Stimulated activated CD4-positive, alpha-beta T cell treated with anti-CD3 and anti-CD28 coated beads, Interleukin-12 subunit alpha, Interleukin-12 subunit beta, amount 100 ng/mL, for 24 hours (primary cell): ENCODE measurements at regions not wholly inside any gene's neighbourhood (a gene's known extent, or its start where the extent isn't known, plus 50 kb on each side); places are given as distances from the start of the nearest gene placed in this dataset.

ENCODE experiments used
- DNase-seq, 2 experiments: peaks; one replicate each; pipeline ENCODE4 v3.0.0-alpha.2; 2020; ENCODE audit warnings: low read depth in 2 of 2

DNA sequence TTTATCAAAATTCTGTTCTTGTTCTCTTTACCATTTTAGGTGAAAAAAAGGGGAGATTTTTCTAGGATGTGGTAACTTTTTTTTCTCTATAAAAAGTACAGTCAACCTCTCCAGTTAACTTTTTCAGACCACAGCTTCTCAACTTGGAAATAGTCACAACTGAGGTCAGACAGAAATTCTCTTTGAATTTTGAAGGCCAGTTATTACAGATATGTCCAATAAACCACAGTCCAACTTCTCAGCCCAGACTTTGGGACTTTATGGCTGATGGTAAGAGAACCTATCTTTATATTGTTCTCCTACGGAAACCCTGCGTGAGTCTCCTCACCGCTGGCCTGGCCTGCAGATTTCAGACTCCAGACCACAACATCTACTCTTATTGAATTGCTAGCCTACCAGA lies 176.7 kb downstream of the DACT1 start:
- no peak for DNase-seq

DNA sequence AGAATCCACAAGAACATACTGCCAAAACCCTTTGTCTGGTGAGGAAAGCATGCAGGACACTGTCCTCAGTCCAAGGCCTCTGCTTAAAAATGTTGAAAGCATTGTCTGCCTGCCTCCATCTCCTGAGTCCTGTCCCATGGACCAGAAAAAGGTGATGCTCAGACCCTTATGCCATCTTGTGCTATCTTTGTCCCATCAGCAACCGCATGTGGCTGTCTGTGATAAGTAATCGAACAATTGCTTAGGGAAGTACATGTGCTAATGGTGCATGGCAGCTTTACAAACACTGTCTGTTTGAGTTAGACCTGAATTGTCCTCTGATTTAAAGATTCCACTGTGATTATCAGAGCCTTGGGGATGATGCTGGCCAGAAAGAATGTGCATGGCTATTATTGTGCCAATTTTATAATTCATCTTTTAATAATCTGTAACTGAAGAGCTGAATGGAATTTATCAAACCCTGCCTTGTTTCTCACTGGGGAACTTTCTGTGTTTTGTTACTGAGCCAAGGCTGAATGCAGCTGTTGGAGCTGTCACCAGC lies 177.5 kb downstream of the DACT1 start:
- no peak for DNase-seq

DNA sequence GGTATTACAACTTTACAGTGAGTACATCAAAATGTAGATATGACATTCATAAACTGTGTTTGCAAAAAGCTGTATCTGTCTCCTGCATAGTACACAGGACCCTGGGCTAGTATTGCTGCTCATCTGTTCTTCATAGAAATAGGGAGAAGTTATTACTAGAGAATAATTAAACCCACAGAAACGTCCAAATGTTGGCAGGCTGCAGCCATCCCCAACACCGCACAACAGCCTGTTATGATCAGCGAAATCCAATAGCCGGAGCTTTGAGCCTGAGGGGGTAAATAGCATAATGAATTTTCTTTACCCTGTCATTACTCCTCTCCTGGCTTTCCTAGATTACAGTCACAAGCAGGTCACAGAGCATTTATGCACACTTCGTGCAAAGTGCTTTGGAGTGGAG lies 178.0 kb downstream of the DACT1 start:
- DNase-seq: no peak

DNA sequence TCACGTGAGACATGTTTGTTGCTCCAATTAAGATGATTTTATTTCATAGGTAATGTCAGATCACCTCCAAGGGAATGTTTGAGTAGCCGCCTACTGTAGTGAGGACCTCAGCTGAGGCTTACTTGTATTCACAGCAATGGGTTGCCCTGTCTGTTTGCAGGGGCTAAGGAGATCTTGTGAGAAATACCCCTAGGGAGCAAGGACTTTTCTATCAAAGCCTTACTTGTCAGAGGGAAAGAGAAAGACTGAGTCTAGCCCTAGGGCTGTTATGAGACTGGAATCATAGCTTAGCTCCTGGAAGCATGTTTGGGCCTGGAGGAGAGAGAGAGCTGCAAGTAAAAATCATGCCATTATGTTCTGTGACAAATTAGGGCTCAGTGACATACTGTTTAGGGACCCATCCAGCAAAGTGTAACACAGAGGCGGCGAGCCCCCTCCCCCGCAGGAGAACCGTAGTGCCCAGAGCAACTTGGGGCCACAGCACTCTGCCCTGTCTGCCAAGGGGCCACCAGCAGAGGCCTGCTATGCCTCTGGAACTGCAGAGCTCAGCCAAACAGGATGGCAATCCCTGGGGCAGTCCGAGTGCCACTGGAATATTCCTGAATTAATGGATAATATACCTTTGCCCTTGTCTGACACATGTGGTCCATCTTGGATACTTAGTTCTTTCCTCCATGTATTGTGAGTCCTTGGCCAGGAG lies 178.8 kb downstream of the DACT1 start:
- no peak for DNase-seq

DNA sequence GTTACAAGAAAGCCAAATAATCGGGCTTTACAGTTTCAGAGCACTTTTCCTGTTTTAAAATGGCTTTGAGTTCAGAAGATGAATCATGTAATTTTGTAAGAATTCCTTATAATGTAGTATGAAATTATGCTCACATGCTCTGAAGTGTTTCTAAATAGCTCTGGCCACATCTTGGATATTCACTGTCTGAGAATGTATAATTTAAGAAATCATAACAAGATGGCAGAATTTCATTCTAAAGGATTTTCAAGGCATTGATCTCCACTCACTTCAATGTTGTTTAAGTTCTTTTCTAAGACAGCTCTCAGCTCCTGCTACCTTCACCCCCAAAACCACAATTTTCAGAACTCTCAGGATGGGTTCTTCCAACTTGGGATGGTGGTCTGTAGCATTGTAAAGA lies 180.1 kb downstream of the DACT1 start:
- no peak for DNase-seq

DNA sequence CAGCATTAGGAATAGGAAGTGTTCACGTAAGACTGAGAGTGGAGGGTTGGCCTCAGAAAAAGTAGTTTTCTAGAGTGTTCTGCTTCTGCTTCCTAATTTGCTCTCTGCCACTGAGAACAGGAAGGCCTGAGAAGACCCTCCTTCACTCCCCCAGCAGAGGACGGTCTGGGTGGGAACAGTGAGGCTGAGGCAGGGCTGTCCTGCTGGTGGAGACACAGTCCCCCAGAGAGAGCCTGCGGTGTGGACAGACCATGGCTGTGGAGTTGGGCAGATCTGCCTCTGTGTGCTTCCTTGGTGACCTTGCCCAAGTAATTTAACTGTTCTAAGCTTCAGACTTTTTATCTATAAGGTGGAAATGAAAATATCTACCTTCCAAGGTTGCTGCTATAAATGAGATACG lies 182.3 kb downstream of the DACT1 start:
- DNase-seq: no peak

DNA sequence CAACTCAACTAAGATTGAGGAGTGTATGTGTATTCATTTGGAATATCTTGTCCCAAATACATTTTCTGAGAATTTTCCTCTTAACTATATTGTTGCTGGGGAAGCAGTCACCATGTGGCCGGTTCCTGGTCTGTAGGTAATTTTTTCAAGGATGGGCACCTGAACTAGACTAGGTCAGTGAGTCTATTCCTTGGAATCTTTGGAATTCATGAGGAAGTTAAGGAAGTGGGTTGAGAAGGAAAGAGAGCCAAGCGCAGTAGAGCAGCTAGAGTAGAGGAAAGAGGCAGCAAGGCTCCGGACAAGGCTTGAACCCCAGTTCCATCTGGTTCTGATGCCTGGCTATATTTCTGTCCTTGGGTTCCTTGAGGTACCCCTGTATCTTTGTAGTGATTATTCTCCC lies 183.7 kb downstream of the DACT1 start:
- no peak for DNase-seq

DNA sequence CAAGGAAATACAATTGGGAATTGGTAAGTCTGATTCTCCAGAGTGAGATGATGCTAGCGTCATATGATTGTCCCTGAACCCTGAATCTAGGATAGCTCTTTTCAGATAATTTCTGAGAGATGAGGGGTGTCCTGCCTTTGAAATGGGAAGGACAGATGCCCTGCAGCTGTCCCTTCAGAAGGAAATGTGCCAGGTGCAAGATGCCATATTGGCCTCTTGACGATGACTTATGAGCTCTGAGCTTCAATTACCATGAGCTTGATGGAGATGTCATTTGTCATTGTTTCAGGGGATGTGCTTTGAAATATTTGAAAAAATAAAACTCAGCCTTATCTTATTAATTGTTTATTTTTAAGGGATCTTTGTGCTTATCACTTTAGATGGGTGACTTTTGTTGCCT lies 185.1 kb downstream of the DACT1 start:
- DNase-seq: no peak

DNA sequence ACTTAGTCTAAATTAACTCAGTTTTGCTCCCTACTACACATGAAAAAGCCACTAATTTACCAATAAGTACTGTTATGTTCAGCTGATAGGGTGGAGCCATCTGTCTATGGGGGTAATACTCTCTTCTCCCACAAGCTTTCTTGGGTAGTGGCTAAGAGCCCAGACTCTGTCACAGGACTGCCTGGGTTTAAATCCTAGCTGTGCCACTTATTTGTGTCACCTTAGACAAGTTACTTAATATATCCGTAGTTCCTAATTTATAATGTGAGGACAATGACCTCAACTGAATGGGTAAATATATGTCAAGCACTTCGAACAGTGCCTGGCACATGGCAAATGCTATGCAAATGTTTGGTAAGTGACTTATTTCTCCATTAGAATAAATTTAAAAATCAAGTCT lies 185.6 kb downstream of the DACT1 start:
- DNase-seq: no peak

DNA sequence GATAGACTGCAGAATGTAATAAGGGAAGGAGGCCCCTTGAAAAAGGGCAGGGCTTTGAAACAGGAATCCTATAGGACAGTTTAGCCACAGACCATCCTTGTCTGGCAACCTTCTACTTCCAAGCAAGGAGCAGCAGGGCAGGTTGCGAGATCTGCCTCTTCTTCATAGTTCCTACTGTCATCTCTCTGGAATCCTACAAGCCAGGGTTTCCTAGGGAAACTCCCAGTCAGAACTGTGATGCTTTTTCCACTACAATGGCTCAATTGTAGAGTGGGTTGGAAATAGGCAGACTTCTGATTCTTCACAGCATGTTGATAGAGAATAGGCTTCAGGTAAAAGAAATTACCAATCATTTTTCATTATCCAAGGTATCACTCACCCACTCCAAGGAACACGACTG lies 186.3 kb downstream of the DACT1 start:
- no peak for DNase-seq

DNA sequence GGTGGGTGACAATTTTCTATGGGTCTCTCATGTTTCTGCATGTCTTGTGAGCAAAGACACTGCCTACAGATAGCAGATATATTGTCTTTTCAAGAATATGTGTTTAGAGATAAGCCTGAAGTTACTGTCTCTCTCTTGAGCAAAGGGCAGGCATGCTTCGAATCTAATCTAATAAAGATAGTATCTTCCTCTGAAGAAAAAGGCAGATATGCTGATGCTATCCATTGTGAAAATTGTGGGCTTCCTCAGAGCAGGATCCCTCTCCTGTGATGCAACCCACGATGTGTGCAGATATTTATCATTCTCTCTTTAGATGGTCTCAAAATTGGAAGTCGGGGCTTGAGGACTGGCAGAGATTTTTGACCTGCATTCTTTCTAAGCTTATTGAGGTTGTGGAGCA lies 187.0 kb downstream of the DACT1 start:
- no peak for DNase-seq

DNA sequence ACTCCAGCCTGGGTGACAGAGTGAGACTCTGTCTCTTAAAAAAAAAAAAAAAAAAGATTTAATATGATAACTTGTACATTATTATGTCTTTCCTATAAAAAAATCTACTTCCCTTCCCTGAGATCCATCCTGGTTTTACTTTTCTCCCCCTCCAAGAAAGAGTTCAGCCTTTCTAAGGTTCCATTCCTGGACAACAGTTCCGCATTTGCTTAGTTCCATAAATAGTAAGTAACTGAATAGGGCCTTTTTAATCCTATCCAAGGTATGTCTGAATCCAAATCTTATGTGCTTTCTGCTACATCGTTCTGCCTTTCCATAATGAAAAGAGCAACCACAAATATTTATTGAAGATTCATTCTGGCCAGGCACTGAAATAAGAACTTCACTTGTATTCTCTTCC lies 187.8 kb downstream of the DACT1 start:
- DNase-seq: no peak

DNA sequence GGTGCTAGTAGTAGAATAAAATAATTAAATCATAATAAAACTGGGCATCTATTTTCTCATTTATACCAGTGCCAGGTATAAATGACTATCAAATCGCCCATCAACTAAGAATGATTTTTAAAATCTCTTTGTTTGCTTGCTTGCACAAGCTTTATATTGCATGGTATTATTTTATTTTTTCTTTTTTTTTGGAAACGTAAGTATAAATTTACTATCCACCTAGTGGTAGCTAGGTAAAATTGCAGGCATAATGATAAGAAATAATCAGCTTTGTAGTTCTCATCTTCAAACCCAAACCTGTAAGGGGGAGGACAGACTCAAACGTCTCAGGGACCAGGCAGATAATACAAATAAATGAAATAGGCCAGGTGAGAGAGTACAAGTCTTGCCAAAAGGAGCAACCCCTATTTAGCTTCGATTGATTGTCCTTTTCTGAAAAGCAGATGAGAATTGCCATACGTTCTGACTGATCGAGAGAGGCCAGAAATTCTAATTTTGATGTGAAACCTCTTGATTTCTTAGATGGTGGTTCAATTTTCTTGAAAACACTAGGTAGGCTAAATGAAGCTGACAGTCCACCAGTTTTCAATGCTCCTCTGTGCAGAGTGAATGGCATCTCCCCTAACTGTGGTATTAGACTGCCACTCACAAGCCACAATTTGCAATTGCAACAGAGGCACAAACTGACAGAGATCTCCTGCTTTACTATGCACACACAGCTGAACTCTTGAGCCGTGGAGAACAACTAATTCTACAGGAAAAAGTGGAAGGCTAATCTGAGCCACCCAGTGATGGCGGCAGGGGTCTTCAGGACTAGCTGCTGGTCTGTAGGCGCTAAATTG lies 189.3 kb downstream of the DACT1 start:
- no peak for DNase-seq

DNA sequence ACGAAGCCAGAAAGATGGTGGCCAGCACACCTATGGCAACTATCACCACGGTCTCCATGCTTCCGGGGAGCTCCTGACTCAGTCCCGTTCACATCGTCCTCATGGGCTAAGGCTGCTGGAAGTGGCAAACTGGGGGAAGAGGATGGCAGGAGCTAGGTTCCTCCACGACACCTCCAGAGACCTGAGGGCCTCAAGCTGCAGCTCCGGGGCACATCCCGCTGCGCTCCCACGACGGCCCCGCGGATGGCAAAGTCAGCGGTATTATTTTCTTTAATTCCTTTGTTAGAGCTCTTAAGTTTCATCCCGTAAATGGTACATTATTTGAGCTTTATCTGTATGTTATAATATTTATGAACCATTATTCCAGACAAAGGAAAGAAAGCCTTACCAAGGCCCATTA lies 190.5 kb downstream of the DACT1 start:
- no peak for DNase-seq

DNA sequence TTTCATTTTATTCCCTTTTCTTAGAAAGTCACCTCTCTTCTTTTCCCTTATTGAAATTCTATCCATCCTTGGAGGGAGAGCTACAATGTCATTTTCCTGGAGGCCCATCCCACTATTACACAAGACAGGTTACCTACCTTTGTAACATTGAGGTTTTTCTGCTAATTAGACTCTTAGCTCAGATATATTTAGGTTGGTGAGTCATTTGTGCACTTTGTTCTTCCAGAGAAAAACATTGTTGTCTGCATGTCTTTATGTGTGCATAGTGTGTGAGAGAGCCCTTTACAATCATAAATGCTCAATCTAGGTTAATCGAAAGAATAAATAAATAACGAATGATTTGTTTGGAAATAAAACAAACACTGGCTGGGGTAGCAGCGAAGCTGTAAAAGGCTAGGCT lies 191.8 kb downstream of the DACT1 start:
- no peak for DNase-seq

DNA sequence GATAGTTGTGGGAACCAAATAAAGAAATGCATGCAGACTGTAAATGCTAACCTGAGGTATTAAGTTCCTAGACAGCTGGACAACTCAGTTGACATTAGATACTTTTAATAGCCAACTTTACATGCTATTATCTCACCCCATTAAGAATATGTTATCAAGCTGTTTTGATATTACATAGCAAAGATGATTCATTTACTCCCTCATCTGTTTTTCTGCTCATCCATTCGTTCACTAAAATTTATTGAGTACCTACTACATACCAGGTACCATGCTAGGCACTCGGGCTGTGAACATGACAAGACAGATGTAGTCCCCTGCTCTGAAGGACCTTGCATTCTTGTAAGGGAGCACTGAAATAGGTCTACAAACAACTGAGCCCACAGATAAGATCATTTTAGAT lies 192.4 kb downstream of the DACT1 start:
- DNase-seq: no peak

DNA sequence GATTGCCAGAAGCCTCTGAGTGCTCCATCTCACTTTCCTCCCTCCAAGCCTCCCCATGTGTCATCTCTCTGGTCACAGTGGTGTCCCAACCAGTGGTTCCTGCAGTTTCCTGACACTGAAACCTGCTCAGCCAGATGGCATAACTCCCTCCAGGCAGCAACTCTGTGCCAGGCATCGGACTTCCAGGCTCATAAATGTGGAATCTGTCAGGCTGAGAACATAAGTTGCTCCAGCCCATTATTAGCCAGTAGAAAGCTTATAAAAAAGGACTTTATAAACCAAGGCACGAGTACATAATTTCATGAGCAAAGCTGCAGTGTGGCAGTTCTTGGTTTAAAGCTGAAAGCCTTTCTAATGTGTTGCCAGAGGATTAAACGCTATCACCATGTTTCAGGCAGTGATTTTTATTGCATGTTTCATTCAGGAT lies 194.3 kb downstream of the DACT1 start:
- no peak for DNase-seq

DNA sequence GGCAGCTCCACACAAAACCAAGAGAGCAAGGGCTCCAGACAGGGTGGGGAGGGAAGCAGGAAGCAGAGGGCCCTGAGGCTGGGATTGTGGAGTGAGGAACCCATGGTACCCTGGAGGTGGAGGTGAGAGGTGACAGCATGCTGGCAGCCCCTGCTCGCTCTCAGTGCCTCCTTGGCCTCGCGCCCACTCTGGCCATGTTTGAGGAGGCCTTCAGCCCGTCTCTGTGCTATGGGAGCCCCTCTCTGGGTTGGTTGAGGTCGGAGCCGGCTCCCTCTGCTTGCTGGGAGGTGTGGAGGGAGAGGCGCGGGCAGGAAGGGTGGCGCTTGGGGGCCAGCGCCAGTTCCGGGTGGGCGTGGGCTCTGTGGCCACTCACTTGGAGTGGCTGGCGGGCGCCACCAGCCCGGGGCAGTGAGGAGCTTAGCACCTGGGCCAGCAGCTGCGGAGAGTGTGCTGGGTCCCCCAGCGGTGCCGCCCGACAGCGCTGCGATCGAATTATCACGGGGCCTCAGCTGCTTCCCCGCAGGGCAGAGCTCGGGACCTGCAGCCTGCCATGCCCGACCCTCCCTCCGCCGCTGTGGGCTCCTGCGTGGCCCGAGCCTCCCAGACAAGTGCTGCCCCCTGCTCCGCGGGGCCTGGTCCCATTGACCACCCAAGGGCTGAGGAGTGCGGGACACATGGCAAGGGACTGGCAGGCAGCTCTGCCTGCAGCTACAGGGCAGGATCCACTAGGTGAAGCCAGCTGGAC lies 196.0 kb downstream of the DACT1 start:
- no peak for DNase-seq

DNA sequence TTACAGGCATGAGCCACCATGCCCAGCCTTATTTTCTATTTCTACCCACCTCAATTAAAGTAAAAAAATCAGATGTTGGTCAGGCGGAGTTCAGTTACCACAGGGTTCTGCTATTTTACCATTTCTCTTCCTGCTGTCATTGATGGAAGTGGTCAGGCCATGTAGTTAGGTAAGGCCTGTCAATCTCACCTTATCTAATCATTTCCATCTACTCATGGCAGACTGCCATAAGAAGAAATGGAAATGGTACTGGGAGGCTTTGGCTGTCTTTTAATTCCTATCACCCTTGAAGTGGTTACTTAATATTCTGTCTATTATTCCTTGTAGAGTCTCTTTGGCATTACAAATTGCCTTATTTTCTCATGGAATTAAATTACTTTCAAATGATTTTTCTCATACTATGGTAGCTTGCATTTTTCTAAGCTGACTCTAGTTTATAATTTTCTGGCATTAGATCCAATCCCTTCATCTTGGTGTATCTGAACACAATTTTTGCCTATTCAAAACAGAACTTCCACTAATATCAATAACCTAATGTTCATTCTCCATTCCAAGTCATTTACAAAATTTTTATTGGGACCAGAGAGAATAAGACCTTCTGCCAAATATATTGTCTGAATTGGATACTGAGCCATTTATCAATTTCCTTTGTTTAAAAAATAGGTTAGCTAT lies 198.7 kb downstream of the DACT1 start:
- DNase-seq: no peak

DNA sequence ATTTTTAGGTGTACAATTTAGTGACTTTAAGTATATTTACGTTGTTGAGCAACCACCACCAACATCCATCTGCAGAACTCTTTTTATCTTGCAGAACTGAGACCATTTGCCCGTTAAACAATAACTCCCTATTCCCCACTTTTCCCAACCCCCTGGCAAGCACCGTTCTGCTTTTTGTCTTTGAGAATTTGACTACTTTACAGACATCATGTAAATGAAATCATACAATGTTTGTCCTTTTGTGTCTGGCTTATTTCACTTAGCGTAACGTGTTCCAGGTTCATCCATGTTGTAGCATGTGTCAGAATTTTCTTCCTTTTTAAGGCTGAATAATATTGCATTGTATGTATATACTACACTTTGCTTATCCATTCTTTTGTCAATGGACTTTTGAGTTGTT lies 201.5 kb downstream of the DACT1 start:
- DNase-seq: no peak

DNA sequence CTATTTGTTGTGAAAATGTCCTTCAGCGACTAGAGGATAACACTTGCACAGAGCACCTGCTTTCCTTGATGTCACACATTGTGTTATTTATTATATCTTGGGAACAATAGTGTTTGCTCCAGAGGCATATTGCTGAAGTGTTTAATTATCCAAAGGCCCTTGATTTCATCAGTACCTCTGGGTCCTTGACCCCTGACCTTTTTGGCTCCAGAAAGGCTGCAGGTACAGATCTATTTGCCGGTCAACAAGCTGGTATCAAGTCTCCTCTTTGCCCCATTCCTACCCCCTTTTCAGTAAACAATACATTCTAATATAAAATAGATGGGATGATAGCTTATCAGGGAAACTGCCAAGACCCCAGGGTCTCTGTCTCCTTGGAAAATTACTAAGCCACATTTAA lies 206.8 kb downstream of the DACT1 start:
- no peak for DNase-seq
